DOHH2 (cell line): ENCODE measurements at regions not wholly inside any gene's neighbourhood (a gene's known extent, or its start where the extent isn't known, plus 50 kb on each side); places are given as distances from the start of the nearest gene placed in this dataset.

ENCODE experiments used
- H3F3A ChIP-seq: fragments of 200-600 bp; sonication (generic), shearing (Covaris generic); 2 replicates; pipeline ENCODE4 v1.6.0; 2016; ENCODE audit warnings: antibody characterized with exemption, mild to moderate bottlenecking; ENCODE audit not compliant: control insufficient read depth, insufficient read depth
- H3K27ac ChIP-seq: fragments of 200-600 bp; sonication (generic); 2 replicates; pipeline ENCODE4 v1.5.1; 2014; ENCODE audit warnings: low read depth, mild to moderate bottlenecking, low read length, moderate library complexity
- H3K27me3 ChIP-seq: fragments of 200-600 bp; sonication (generic); 2 replicates; pipeline ENCODE4 v1.6.1; 2014; ENCODE audit warnings: mild to moderate bottlenecking, low read length, mixed read lengths; ENCODE audit not compliant: control insufficient read depth
- H3K36me3 ChIP-seq: fragments of 200-600 bp; sonication (generic); 2 replicates; pipeline ENCODE4 v1.6.1; 2014; ENCODE audit warnings: mild to moderate bottlenecking, low read length, moderate library complexity, mixed read lengths; ENCODE audit not compliant: control insufficient read depth
- H3K4me1 ChIP-seq: fragments of 200-600 bp; sonication (generic); 2 replicates; pipeline ENCODE4 v1.6.1; 2014; ENCODE audit warnings: mild to moderate bottlenecking, low read length, mixed read lengths; ENCODE audit not compliant: control insufficient read depth
- H3K4me2 ChIP-seq: fragments of 200-600 bp; sonication (generic); 2 replicates; pipeline ENCODE4 v1.6.0; 2014; ENCODE audit warnings: mild to moderate bottlenecking, low read length, moderate library complexity
- H3K4me3 ChIP-seq: fragments of 200-600 bp; sonication (generic); 2 replicates; pipeline ENCODE4 v1.5.1; 2014; ENCODE audit warnings: mild to moderate bottlenecking, low read length, mixed read lengths
- H3K79me2 ChIP-seq: fragments of 200-600 bp; sonication (generic); 2 replicates; pipeline ENCODE4 v1.6.1; 2014; ENCODE audit warnings: mild to moderate bottlenecking, low read length, mixed read lengths; ENCODE audit not compliant: control insufficient read depth
- H3K9me2 ChIP-seq: fragments of 200-600 bp; sonication (generic); replicated peaks from 2 replicates; pipeline ENCODE4 v1.6.1; 2014; ENCODE audit warnings: mild to moderate bottlenecking, low read length, mixed read lengths; ENCODE audit not compliant: control insufficient read depth
- H3K9me3 ChIP-seq: fragments of 200-600 bp; sonication (generic); 2 replicates; pipeline ENCODE4 v1.6.1; 2014; ENCODE audit warnings: antibody characterized with exemption, low read length, mixed read lengths; ENCODE audit not compliant: control insufficient read depth, insufficient read depth
- H4K20me1 ChIP-seq: fragments of 200-600 bp; sonication (generic); 2 replicates; pipeline ENCODE4 v1.6.0; 2014; ENCODE audit warnings: low read depth, mild to moderate bottlenecking, antibody characterized with exemption, low read length, moderate library complexity; ENCODE audit not compliant: control insufficient read depth, insufficient read depth
- CTCF ChIP-seq: fragments of 200-600 bp; sonication (generic); IDR thresholded peaks from one replicate; pipeline ENCODE4 v1.5.1; 2014; ENCODE audit warnings: antibody characterized with exemption, mild to moderate bottlenecking, low read depth, low read length; ENCODE audit not compliant: poor library complexity, severe bottlenecking
- EZH2phosphoT487 ChIP-seq: fragments of 200-600 bp; sonication (generic); IDR thresholded peaks from 2 replicates; pipeline ENCODE4 v1.6.1; 2017; ENCODE audit warnings: borderline replicate concordance, mild to moderate bottlenecking, antibody characterized with exemption, low read length, moderate library complexity, mixed read lengths

- Histone ChIP-seq H3K79me2 (no peaks in the 10 kb centered on the region), H3K27me3 (no peaks in the 10 kb centered on the region), H3K27ac (no peak overlapping the region), H4K20me1 (no peaks in the 10 kb centered on the region), H3F3A (no peaks in the 10 kb centered on the region), H3K36me3 (no peaks in the 10 kb centered on the region), H3K4me1 (no peaks in the 10 kb centered on the region), H3K9me3 (no peaks in the 10 kb centered on the region), H3K4me2 (no peak overlapping the region), H3K4me3 (no peak overlapping the region), H3K9me2 (no peaks in the 10 kb centered on the region)
- TF ChIP-seq CTCF (no peak), EZH2phosphoT487 (no peak)
Observed at GRCh38 chr1:68314151-68314780, 81.9 kb upstream of the WLS start.

- no peaks in the 10 kb centered on the region for H3K9me2 ChIP-seq
- no peaks in the 10 kb centered on the region for H4K20me1 ChIP-seq
- H3F3A ChIP-seq: no peaks in the 10 kb centered on the region
- H3K79me2 ChIP-seq: no peaks in the 10 kb centered on the region
- no peak overlapping the region for H3K4me3 ChIP-seq
- TF ChIP-seq EZH2phosphoT487 (no peak), CTCF (no peak)
- H3K36me3 ChIP-seq: no peaks in the 10 kb centered on the region
- H3K9me3 ChIP-seq: no peaks in the 10 kb centered on the region
- H3K27ac ChIP-seq: no peak overlapping the region
- H3K4me1 ChIP-seq: no peaks in the 10 kb centered on the region
- H3K4me2 ChIP-seq: no peak overlapping the region
- H3K27me3 ChIP-seq: no peaks in the 10 kb centered on the region
Observed at GRCh38 chr1:68313735-68314134, 81.4 kb upstream of the WLS start.

GRCh38 chr1:68308034-68308433, 75.7 kb upstream of the WLS start:
- Histone ChIP-seq H3K36me3 (no peaks in the 10 kb centered on the region), H3K4me3 (no peak overlapping the region), H4K20me1 (no peaks in the 10 kb centered on the region), H3K9me3 (no peaks in the 10 kb centered on the region), H3F3A (no peaks in the 10 kb centered on the region), H3K4me1 (no peaks in the 10 kb centered on the region), H3K79me2 (no peaks in the 10 kb centered on the region), H3K27ac (no peak overlapping the region), H3K9me2 (no peaks in the 10 kb centered on the region), H3K27me3 (peaks cover 2% of the 10 kb centered on the region; the same call in 1 of the 2 replicates), H3K4me2 (no peak overlapping the region)
- no peak for TF ChIP-seq EZH2phosphoT487
- no peak for TF ChIP-seq CTCF
